Keratinocyte (primary cell): ENCODE measurements at regions not wholly inside any gene's neighbourhood (a gene's known extent, or its start where the extent isn't known, plus 50 kb on each side); places are given as distances from the start of the nearest gene placed in this dataset.
"Not testable (repeated sequence)": the region's sequence is repeated elsewhere in the genome, so short reads cannot be mapped to it uniquely, and the experiment has no call there.

Experiments
- DNase-seq: peaks from one replicate; pipeline ENCODE4 v3.0.0-alpha.2; 2011; ENCODE audit warnings: low read depth, missing footprints, low spot score
- FAIRE-seq: peaks from 2 replicates; lab custom pipeline; 2011; peaks lifted over from hg19 to GRCh38; lab: Jason Lieb, UNC
- H2AFZ ChIP-seq: 2 replicates; pipeline ENCODE4 v1.6.0; 2012; ENCODE audit warnings: low read length, control low read depth, inconsistent platforms; ENCODE audit not compliant: control insufficient read depth
- H3K27ac ChIP-seq: 2 replicates; pipeline ENCODE4 v1.5.1; 2011; ENCODE audit warnings: low read length; ENCODE audit not compliant: control insufficient read depth, insufficient read depth
- H3K27me3 ChIP-seq: 3 replicates; pipeline ENCODE4 v1.6.0; 2011; ENCODE audit warnings: low read length; ENCODE audit not compliant: control insufficient read depth, insufficient read depth; ENCODE audit errors: extremely low read depth
- H3K36me3 ChIP-seq, 2 experiments: 2 replicates in 1 of 2; 3 replicates in 1 of 2; pipeline ENCODE4 v1.5.1; 2011; ENCODE audit warnings: low read length in 2 of 2, mild to moderate bottlenecking in 1 of 2; ENCODE audit not compliant: control insufficient read depth in 2 of 2, insufficient read depth in 2 of 2; ENCODE audit errors: extremely low read depth in 1 of 2
- H3K4me1 ChIP-seq: 3 replicates; pipeline ENCODE4 v1.5.1; 2011; ENCODE audit warnings: low read length; ENCODE audit not compliant: control insufficient read depth, insufficient read depth; ENCODE audit errors: extremely low read depth
- H3K4me2 ChIP-seq: 3 replicates; pipeline ENCODE4 v1.6.0; 2011; ENCODE audit warnings: low read depth, low read length; ENCODE audit not compliant: control insufficient read depth, insufficient read depth; ENCODE audit errors: extremely low read depth
- H3K4me3 ChIP-seq, 3 experiments: fragments of 200-600 bp in 1 of 3; sonication (generic) in 1 of 3; 2 replicates in 2 of 3; 3 replicates in 1 of 3; pipeline ENCODE4 v1.5.1; 2011 to 2016; ENCODE audit warnings: low read length in 3 of 3, mild to moderate bottlenecking in 3 of 3, control low read depth in 2 of 3, inconsistent platforms in 1 of 3, low read depth in 1 of 3, mixed read lengths in 1 of 3, mixed run types in 1 of 3, moderate library complexity in 1 of 3; ENCODE audit not compliant: control insufficient read depth in 2 of 3, insufficient read depth in 2 of 3; ENCODE audit errors: extremely low read depth in 1 of 3
- H3K79me2 ChIP-seq: 2 replicates; pipeline ENCODE4 v1.6.0; 2012; ENCODE audit warnings: low read length; ENCODE audit not compliant: control insufficient read depth, insufficient read depth
- H3K9ac ChIP-seq: 3 replicates; pipeline ENCODE4 v1.6.0; 2011; ENCODE audit warnings: low read length; ENCODE audit not compliant: control insufficient read depth, insufficient read depth; ENCODE audit errors: extremely low read depth
- H3K9me1 ChIP-seq: 3 replicates; pipeline ENCODE4 v1.6.0; 2011; ENCODE audit warnings: low read length; ENCODE audit not compliant: control insufficient read depth, insufficient read depth; ENCODE audit errors: extremely low read depth
- H3K9me3 ChIP-seq: 2 replicates; pipeline ENCODE4 v1.5.1; 2012; ENCODE audit warnings: low read depth, low read length; ENCODE audit not compliant: control insufficient read depth
- H4K20me1 ChIP-seq: 3 replicates; pipeline ENCODE4 v1.6.0; 2011; ENCODE audit warnings: low read length; ENCODE audit not compliant: control insufficient read depth, insufficient read depth; ENCODE audit errors: extremely low read depth
- CTCF ChIP-seq, 3 experiments: IDR thresholded peaks in 1 of 3; conservative IDR thresholded peaks in 1 of 3; optimal IDR thresholded peaks in 1 of 3; 2 replicates in 2 of 3; 3 replicates in 1 of 3; pipeline versions ENCODE3 to v1.5.1; 2011; ENCODE audit warnings: low read length in 3 of 3, mild to moderate bottlenecking in 3 of 3, moderate library complexity in 2 of 3, control low read depth in 1 of 3, inconsistent platforms in 1 of 3; ENCODE audit not compliant: insufficient read depth in 2 of 3; ENCODE audit errors: extremely low read depth in 1 of 3
- EZH2 ChIP-seq: IDR thresholded peaks from one replicate; pipeline ENCODE4 v1.6.1; 2012; ENCODE audit warnings: inconsistent platforms, mild to moderate bottlenecking, low read length, moderate library complexity
- dilution Hi-C: fragments of 300-500 bp; cut with MboI; formaldehyde crosslinking; loops from one replicate; pipeline ENCODE4 v1.7.0; 2020; ENCODE audit warnings: low sequenced_read_pairs; ENCODE audit not compliant: extremely low pct_ligation_motif_present

GRCh38 chr17:20702692-20703091 lies 123.2 kb downstream of the CDRT15L2 start:
- Histone ChIP-seq H3K36me3 (no peaks in the 10 kb centered on the region), H3K4me1 (peaks cover 14% of the 10 kb centered on the region), H3K79me2 (no peaks in the 10 kb centered on the region), H2AFZ (no peak overlapping the region), H3K9me3 (no peaks in the 10 kb centered on the region), H3K27ac (no peak overlapping the region), H3K27me3 (no peaks in the 10 kb centered on the region), H3K4me3 (no peak overlapping the region), H3K9me1 (no peaks in the 10 kb centered on the region), H3K9ac (no peak overlapping the region), H4K20me1 (no peaks in the 10 kb centered on the region), H3K4me2 (no peak overlapping the region)
- no peak for DNase-seq
- TF ChIP-seq EZH2 (no peak), CTCF (optimal IDR thresholded peaks at IDR 0.05 in 1 of 3, IDR thresholded peaks at IDR 0.05 in 1 of 3, conservative IDR thresholded peaks at IDR 0.05 in 1 of 3; ENCODE audit: extremely low read depth in 1 of 3, insufficient read depth in 2 of 3, low read length in 3 of 3) (no peak)
- FAIRE-seq: no peak
- dilution Hi-C loops: no loop called here

GRCh38 chr17:20703781-20704180 lies 124.3 kb downstream of the CDRT15L2 start:
- no peak for FAIRE-seq
- DNase-seq: no peak
- Histone ChIP-seq H3K79me2 (no peaks in the 10 kb centered on the region), H3K9me1 (no peaks in the 10 kb centered on the region), H4K20me1 (no peaks in the 10 kb centered on the region), H3K4me2 (no peak overlapping the region), H3K4me3 (no peak overlapping the region), H3K9me3 (no peaks in the 10 kb centered on the region), H2AFZ (no peak overlapping the region), H3K36me3 (no peaks in the 10 kb centered on the region), H3K27me3 (no peaks in the 10 kb centered on the region), H3K4me1 (peaks cover 8% of the 10 kb centered on the region), H3K9ac (no peak overlapping the region), H3K27ac (no peak overlapping the region)
- dilution Hi-C loops: no loop called here
- no peak for TF ChIP-seq CTCF (optimal IDR thresholded peaks at IDR 0.05 in 1 of 3, IDR thresholded peaks at IDR 0.05 in 1 of 3, conservative IDR thresholded peaks at IDR 0.05 in 1 of 3; ENCODE audit: extremely low read depth in 1 of 3, insufficient read depth in 2 of 3, low read length in 3 of 3)
- no peak for TF ChIP-seq EZH2

GRCh38 chr17:20705186-20705585 lies 125.7 kb downstream of the CDRT15L2 start:
- H3K4me2 ChIP-seq, H3K36me3 ChIP-seq, H3K27ac ChIP-seq, DNase-seq, H4K20me1 ChIP-seq, dilution Hi-C loops, H3K9ac ChIP-seq, FAIRE-seq, H2AFZ ChIP-seq, H3K79me2 ChIP-seq, H3K9me1 ChIP-seq, H3K4me3 ChIP-seq, H3K4me1 ChIP-seq, H3K9me3 ChIP-seq, H3K27me3 ChIP-seq: not testable (repeated sequence)
